ENCODE measurements at regions not wholly inside any gene's neighbourhood (a gene's known extent, or its start where the extent isn't known, plus 50 kb on each side); places are given as distances from the start of the nearest gene placed in this dataset.

GRCh38 chr16:54687043-54687899, 243.4 kb upstream of the IRX5 start:
- no peak for DNase-seq (ENCODE audit: low read depth in 3 of 3, low spot score in 2 of 3)

DNA sequence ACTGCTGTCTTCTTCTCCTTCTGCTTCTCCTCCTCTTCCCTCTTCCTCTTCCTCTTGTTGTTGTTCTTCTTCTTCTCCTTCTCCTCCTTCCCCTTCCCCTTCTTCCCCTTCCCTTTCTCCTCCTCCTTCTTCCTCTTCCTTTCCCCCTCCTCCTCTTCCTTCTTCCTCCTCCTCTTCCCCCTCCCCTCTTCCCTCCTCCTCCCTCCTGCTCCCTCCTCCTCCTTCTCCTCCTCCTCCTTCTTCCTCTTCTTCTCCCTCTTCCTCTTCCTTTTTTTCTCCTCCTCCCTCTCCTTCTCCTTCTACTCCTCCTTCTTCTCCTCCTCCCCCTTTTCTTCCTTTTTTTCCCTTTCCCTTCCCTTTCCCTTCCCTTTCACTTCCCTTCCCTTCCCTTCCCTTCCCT, 245.0 kb upstream of the IRX5 start:
- DNase-seq (ENCODE audit: low read depth in 3 of 3, low spot score in 2 of 3), result no peak

- DNase-seq (ENCODE audit: low read depth in 3 of 3, low spot score in 2 of 3), result no peak
Measured at GRCh38 chr16:54679531-54679930, 251.1 kb upstream of the IRX5 start.

DNA sequence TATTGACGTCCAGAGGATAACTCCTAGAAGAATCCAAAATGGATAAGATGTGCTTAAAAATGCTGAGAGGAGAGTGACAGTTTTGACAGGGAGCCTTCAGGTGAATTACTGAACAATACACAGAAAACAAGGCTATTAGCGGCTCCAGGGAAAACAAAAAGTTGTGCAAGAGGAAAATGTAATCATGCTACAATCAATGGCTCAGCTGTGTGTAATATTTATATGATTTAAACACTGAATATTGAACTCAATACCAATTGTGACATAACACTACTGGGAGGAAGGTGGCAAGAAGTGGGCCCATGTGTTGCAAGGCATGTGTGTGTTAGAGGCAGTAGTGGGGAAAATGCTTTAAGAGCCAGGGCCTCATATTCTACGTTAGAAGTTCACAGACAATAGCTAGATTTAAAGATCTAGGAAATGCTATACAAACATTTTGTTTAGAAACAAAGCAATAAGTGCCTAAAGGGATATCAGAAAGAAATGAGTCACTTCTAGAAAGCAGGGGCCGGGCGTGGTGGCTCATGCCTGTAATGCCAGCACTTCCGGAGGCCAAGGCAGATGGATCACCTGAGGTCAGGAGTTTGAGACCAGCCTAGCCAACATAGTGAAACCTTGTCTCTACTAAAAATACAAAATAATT, 253.2 kb upstream of the IRX5 start:
- no peak for DNase-seq (ENCODE audit: low read depth in 3 of 3, low spot score in 2 of 3)

- no peak for DNase-seq (ENCODE audit: low read depth in 3 of 3, low spot score in 2 of 3)
Measured at GRCh38 chr16:54673313-54673712, 257.4 kb upstream of the IRX5 start.

GRCh38 chr16:54672500-54672899, 258.2 kb upstream of the IRX5 start:
- no peak for DNase-seq (ENCODE audit: low read depth in 3 of 3, low spot score in 2 of 3)

GRCh38 chr16:54657709-54658102, 273.0 kb upstream of the IRX5 start:
- DNase-seq (ENCODE audit: low read depth in 3 of 3, low spot score in 2 of 3), result no peak

- DNase-seq (ENCODE audit: low read depth in 3 of 3, low spot score in 2 of 3), result no peak
Measured at GRCh38 chr16:54657058-54657708, 273.5 kb upstream of the IRX5 start.

- no peak for DNase-seq (ENCODE audit: low read depth in 3 of 3, low spot score in 2 of 3)
Measured at GRCh38 chr16:54655121-54655590, 275.5 kb upstream of the IRX5 start.

DNA sequence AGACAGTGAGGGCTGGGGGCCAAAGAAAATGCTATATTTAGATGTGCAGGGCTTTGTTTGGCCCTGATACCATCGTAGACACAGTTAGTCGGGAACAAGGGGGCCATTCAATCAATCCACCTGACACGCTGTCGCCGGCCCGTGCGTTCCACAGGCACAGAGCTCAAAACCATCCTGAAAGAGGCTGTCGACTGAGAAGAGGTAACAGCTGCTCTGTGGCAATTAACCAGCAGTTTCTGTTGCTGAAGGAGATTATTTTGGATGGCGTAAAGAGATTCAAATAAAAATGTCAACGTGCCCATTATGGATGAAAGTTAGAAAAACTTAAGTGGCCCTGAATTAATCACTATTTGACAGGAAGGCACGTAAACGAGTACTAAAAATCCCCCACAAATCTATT, 276.2 kb upstream of the IRX5 start:
- DNase-seq (ENCODE audit: low read depth in 3 of 3, low spot score in 2 of 3), result peak in 1 of 3 donors; percentile 21

DNA sequence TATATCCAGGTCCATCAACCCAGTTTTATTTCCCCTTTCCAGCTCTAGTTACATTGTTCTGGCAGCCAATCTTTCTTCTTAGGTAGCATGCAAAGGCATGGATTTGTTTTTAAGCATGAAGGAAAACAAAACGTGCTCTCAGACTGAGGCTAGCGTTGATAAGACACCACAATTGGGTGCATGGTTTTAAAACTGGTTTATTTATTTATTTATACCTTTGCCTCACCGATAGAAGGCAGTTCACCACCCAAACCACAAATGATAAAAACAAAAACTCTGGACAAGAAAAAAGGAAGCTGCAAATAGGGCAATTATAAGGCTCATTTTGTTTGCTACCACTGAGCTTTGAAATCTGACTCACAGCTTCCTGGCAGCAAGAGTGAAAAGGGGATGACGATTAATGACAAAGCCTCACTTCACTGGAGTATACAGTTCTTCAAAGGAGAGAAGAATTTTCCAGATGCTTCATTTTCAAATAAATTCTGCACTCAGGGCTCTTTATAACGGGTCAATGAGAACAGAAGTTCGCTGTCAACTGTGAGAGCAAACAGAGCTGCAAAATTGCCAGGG, 278.4 kb upstream of the IRX5 start:
- DNase-seq (ENCODE audit: low read depth in 3 of 3, low spot score in 2 of 3), result no peak

- no peak for DNase-seq (ENCODE audit: low read depth in 3 of 3, low spot score in 2 of 3)
Measured at GRCh38 chr16:54651440-54652195, 279.0 kb upstream of the IRX5 start.

GRCh38 chr16:54649876-54650275, 280.8 kb upstream of the IRX5 start:
- DNase-seq (ENCODE audit: low read depth in 3 of 3, low spot score in 2 of 3), result no peak

- DNase-seq (ENCODE audit: low read depth in 3 of 3, low spot score in 2 of 3), result no peak
Measured at GRCh38 chr16:54648575-54648974, 282.1 kb upstream of the IRX5 start.

DNA sequence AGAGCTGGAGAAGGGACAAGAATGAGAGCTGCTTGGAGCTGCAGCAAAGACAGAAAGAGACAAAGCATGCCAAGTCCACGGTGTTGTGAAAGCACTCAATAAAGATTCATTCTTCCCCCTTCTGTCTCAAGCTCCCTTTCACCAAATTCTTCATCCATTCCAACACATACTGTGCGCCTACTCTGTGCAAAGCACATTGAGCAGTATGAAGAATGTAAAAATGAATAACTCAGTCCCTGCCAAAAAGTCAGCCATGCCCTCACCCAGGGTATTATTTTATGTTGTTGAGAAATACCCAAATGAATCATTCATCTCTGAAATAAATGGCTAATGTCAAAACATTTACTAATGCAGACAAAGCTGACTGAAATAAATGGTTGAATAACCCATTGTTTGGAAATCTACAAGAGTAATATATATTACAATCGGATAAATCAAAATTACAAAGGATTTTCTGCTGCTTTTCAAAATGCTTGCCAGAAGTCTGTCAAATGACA, 282.9 kb upstream of the IRX5 start:
- DNase-seq (ENCODE audit: low read depth in 3 of 3, low spot score in 2 of 3), result no peak

GRCh38 chr16:54647216-54647615, 283.4 kb upstream of the IRX5 start:
- no peak for DNase-seq (ENCODE audit: low read depth in 3 of 3, low spot score in 2 of 3)

DNA sequence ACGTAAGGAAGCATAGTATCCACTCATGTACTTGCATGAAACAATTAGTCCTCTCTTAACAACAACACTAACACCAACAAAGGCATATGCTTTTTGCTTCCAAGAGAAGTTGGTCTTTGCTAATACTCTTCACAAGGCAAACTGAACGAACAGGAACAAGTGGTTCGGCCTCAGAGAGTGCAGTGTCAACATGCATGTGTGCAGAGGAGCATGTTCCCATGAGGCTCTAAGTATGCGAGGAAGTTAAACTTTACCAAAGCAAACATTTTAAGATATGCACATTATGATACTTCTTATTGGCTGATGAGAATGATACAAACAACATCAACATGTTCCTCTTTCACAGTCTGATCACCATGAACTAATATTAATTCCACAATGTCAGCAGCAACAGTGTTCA, 285.3 kb upstream of the IRX5 start:
- no peak for DNase-seq (ENCODE audit: low read depth in 3 of 3, low spot score in 2 of 3)

DNA sequence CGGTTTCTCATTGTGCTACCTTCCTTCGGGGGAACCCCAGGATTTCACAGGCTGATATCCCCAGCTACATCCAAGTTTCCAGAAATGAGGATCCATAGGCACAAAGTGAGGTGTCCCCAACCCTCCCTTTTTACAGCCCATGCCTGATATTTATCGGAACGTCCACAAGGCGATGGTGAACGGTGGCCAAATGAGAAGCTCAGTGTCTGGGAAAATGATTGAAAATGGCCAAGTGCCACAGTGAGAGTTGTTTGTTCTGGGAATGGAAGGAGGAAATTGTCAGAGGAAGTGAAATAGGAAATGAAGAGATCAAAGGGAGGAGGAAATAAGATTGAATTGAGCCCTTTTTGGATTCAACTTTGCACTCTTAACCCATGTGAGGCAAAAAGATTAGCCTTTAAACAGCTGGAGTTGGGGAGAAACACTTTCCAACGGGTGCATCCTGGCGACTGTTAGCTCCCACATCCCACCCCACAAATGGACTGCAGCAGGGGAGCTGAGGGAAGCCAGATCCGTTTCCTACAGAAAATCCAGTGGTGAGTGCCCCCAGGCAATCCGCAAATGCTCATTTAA, 294.4 kb upstream of the IRX5 start:
- no peak for DNase-seq (ENCODE audit: low read depth in 3 of 3, low spot score in 2 of 3)

- no peak for DNase-seq (ENCODE audit: low read depth in 3 of 3, low spot score in 2 of 3)
Measured at GRCh38 chr16:54633943-54634362, 296.7 kb upstream of the IRX5 start.

Data from right renal cortex interstitium (tissue), 3 donors.